H9 (cell line): ENCODE measurements at regions not wholly inside any gene's neighbourhood (a gene's known extent, or its start where the extent isn't known, plus 50 kb on each side); places are given as distances from the start of the nearest gene placed in this dataset.

ENCODE experiments used
- DNase-seq: peaks from one replicate; pipeline ENCODE4 v3.0.0-alpha.2; 2017
- H2AFZ ChIP-seq: one replicate; pipeline ENCODE4 v1.6.1; 2013; ENCODE audit warnings: mild to moderate bottlenecking, low read length, control low read depth, moderate library complexity
- H2AK5ac ChIP-seq: 2 replicates; pipeline ENCODE4 v1.6.1; 2013; ENCODE audit warnings: low read length, control low read depth, mixed read lengths; ENCODE audit not compliant: insufficient read length
- H2BK120ac ChIP-seq: one replicate; pipeline ENCODE4 v1.6.1; 2013; ENCODE audit warnings: low read depth, mild to moderate bottlenecking, low read length, control low read depth, inconsistent platforms; ENCODE audit not compliant: poor library complexity, severe bottlenecking
- H2BK12ac ChIP-seq: 2 replicates; pipeline ENCODE4 v1.6.1; 2013; ENCODE audit warnings: low read length, control low read depth, mixed read lengths, low read depth; ENCODE audit not compliant: insufficient read length
- H2BK15ac ChIP-seq: 2 replicates; pipeline ENCODE4 v1.6.1; 2013; ENCODE audit warnings: low read depth, low read length, control low read depth
- H2BK20ac ChIP-seq: one replicate; pipeline ENCODE4 v1.6.1; 2013; ENCODE audit warnings: low read depth, mild to moderate bottlenecking, low read length, control low read depth, inconsistent platforms; ENCODE audit not compliant: poor library complexity, severe bottlenecking
- H2BK5ac ChIP-seq: 2 replicates; pipeline ENCODE4 v1.6.1; 2013; ENCODE audit warnings: low read length, control low read depth, mixed read lengths; ENCODE audit not compliant: insufficient read length
- H3K14ac ChIP-seq: 2 replicates; pipeline ENCODE4 v1.6.1; 2013; ENCODE audit warnings: low read length, control low read depth; ENCODE audit not compliant: insufficient read depth
- H3K18ac ChIP-seq: 2 replicates; pipeline ENCODE4 v1.6.1; 2013; ENCODE audit warnings: low read depth, mild to moderate bottlenecking, mixed read lengths, low read length, control low read depth; ENCODE audit not compliant: insufficient read length
- H3K23ac ChIP-seq: 2 replicates; pipeline ENCODE4 v1.6.1; 2013; ENCODE audit warnings: low read length, control low read depth, mixed read lengths, low read depth; ENCODE audit not compliant: insufficient read length
- H3K23me2 ChIP-seq: 2 replicates; pipeline ENCODE4 v1.6.1; 2013; ENCODE audit warnings: low read depth, mild to moderate bottlenecking, mixed read lengths, low read length, control low read depth; ENCODE audit not compliant: insufficient read length, poor library complexity, severe bottlenecking
- H3K27ac ChIP-seq: 2 replicates; pipeline ENCODE4 v1.5.1; 2013; ENCODE audit warnings: low read length, control low read depth, mixed read lengths, low read depth; ENCODE audit not compliant: insufficient read length
- H3K27me3 ChIP-seq: 2 replicates; pipeline ENCODE4 v1.6.1; 2013; ENCODE audit warnings: low read length, control low read depth, inconsistent platforms; ENCODE audit not compliant: insufficient read depth
- H3K4ac ChIP-seq: 2 replicates; pipeline ENCODE4 v1.6.1; 2013; ENCODE audit warnings: low read depth, mild to moderate bottlenecking, control low read depth, inconsistent platforms, low read length, moderate library complexity
- H3K4me1 ChIP-seq: 2 replicates; pipeline ENCODE4 v1.6.1; 2013; ENCODE audit warnings: low read length, control low read depth, inconsistent platforms; ENCODE audit not compliant: insufficient read depth
- H3K4me2 ChIP-seq: 2 replicates; pipeline ENCODE4 v1.6.1; 2013; ENCODE audit warnings: low read length, control low read depth, mixed read lengths; ENCODE audit not compliant: insufficient read length, insufficient read depth
- H3K56ac ChIP-seq: 2 replicates; pipeline ENCODE4 v1.6.1; 2013; ENCODE audit warnings: low read depth, mild to moderate bottlenecking, mixed read lengths, low read length, control low read depth; ENCODE audit not compliant: insufficient read length
- H3K79me1 ChIP-seq: 2 replicates; pipeline ENCODE4 v1.6.1; 2013; ENCODE audit warnings: low read depth, mild to moderate bottlenecking, moderate library complexity, low read length, control low read depth, inconsistent platforms; ENCODE audit not compliant: insufficient read depth, poor library complexity, severe bottlenecking
- H3K79me2 ChIP-seq: 2 replicates; pipeline ENCODE4 v1.6.1; 2013; ENCODE audit warnings: low read length, control low read depth, inconsistent platforms; ENCODE audit not compliant: insufficient read depth
- H3K9ac ChIP-seq: 2 replicates; pipeline ENCODE4 v1.6.1; 2013; ENCODE audit warnings: low read length, control low read depth, mixed read lengths; ENCODE audit not compliant: insufficient read length; ENCODE audit errors: extremely low read depth
- H3K9me3 ChIP-seq: one replicate; pipeline ENCODE4 v1.6.1; 2013; ENCODE audit warnings: low read depth, low read length, inconsistent platforms; ENCODE audit not compliant: control insufficient read depth
- H3T11ph ChIP-seq: one replicate; pipeline ENCODE4 v1.6.1; 2013; ENCODE audit warnings: mild to moderate bottlenecking, low read length, control low read depth, inconsistent platforms
- H4K20me1 ChIP-seq: one replicate; pipeline ENCODE4 v1.6.1; 2013; ENCODE audit not compliant: control insufficient read depth, insufficient read length, insufficient read depth
- H4K5ac ChIP-seq: 2 replicates; pipeline ENCODE4 v1.6.1; 2013; ENCODE audit warnings: low read depth, mild to moderate bottlenecking, mixed read lengths, low read length, control low read depth; ENCODE audit not compliant: insufficient read length
- H4K8ac ChIP-seq: replicated peaks from 2 replicates; pipeline ENCODE4 v1.6.1; 2013; ENCODE audit warnings: low read length, control low read depth, mixed read lengths, low read depth; ENCODE audit not compliant: insufficient read length
- H4K91ac ChIP-seq: 2 replicates; pipeline ENCODE4 v1.6.1; 2013; ENCODE audit warnings: low read depth, mild to moderate bottlenecking, moderate library complexity, mixed read lengths, low read length, control low read depth; ENCODE audit not compliant: insufficient read length
- H3K27ac Mint-ChIP-seq, 3 experiments: 2 replicates in 2 of 3; 3 replicates in 1 of 3; pipeline ENCODE4 v1.8.0; 2020 to 2021; ENCODE audit warnings: mixed read lengths in 3 of 3, mild to moderate bottlenecking in 1 of 3, moderate library complexity in 1 of 3
- H3K27me3 Mint-ChIP-seq: 2 replicates; pipeline ENCODE4 v1.8.0; 2021; ENCODE audit warnings: low read depth, mild to moderate bottlenecking, moderate library complexity, mixed read lengths
- H3K36me3 Mint-ChIP-seq, 3 experiments: 2 replicates in 2 of 3; 3 replicates in 1 of 3; pipeline ENCODE4 v1.8.0; 2020 to 2021; ENCODE audit warnings: low read depth in 3 of 3, mixed read lengths in 3 of 3; ENCODE audit not compliant: insufficient read depth in 1 of 3
- H3K4me1 Mint-ChIP-seq, 2 experiments: 2 replicates each; pipeline ENCODE4 v1.8.0; 2020; ENCODE audit warnings: mixed read lengths in 2 of 2
- H3K4me3 Mint-ChIP-seq, 2 experiments: 2 replicates in 1 of 2; 3 replicates in 1 of 2; pipeline ENCODE4 v1.8.0; 2020 to 2021; ENCODE audit warnings: mild to moderate bottlenecking in 2 of 2, mixed read lengths in 2 of 2, moderate library complexity in 1 of 2
- H3K9me3 Mint-ChIP-seq, 2 experiments: 2 replicates in 1 of 2; 3 replicates in 1 of 2; pipeline ENCODE4 v1.8.0; 2020; ENCODE audit warnings: mild to moderate bottlenecking in 2 of 2, mixed read lengths in 2 of 2, moderate library complexity in 1 of 2
- CTCF ChIP-seq: fragments of 200-600 bp; sonication (generic); conservative IDR thresholded peaks from 3 replicates; pipeline ENCODE4 v1.8.0; 2021; ENCODE audit warnings: antibody characterized with exemption, mild to moderate bottlenecking

- Mint-ChIP-seq H3K4me1 (no peaks in the 10 kb centered on the region), H3K27ac (no peak overlapping the region)
- TF ChIP-seq CTCF, result no peak
These were observed 382.3 kb upstream of the LRRC7 start for GRCh38 chr1:69185378-69185777.

More at GRCh38 chr1:69185378-69185777, 382.3 kb upstream of the LRRC7 start:
- Histone ChIP-seq H3K23ac (no peak overlapping the region), H2BK12ac (no peak overlapping the region), H3K18ac (no peak overlapping the region), H4K8ac (no peak overlapping the region), H3K27ac (no peak overlapping the region), H3K27me3 (no peaks in the 10 kb centered on the region), H4K5ac (no peak overlapping the region), H3K23me2 (no peaks in the 10 kb centered on the region), H3K9ac (no peak overlapping the region), H3K9me3 (no peaks in the 10 kb centered on the region), H3K4ac (no peak overlapping the region), H3T11ph (no peak overlapping the region), H3K79me1 (no peaks in the 10 kb centered on the region), H3K56ac (no peak overlapping the region), H2BK15ac (no peak overlapping the region), H3K4me2 (no peak overlapping the region), H3K79me2 (no peaks in the 10 kb centered on the region), H2AK5ac (no peak overlapping the region), H2BK5ac (no peak overlapping the region), H2BK120ac (no peak overlapping the region), H2BK20ac (no peak overlapping the region), H3K14ac (no peak overlapping the region), H3K4me1 (no peaks in the 10 kb centered on the region), H2AFZ (no peak overlapping the region), H4K20me1 (no peaks in the 10 kb centered on the region), H4K91ac (no peak overlapping the region)
- no peak for DNase-seq
- Mint-ChIP-seq H3K27me3 (no peaks in the 10 kb centered on the region), H3K36me3 (no peaks in the 10 kb centered on the region), H3K4me3 (no peak overlapping the region), H3K9me3 (no peaks in the 10 kb centered on the region)
